ENCODE measurements at regions not wholly inside any gene's neighbourhood (a gene's known extent, or its start where the extent isn't known, plus 50 kb on each side); places are given as distances from the start of the nearest gene placed in this dataset.
"Not testable (repeated sequence)": the region's sequence is repeated elsewhere in the genome, so short reads cannot be mapped to it uniquely, and the experiment has no call there.

DNA sequence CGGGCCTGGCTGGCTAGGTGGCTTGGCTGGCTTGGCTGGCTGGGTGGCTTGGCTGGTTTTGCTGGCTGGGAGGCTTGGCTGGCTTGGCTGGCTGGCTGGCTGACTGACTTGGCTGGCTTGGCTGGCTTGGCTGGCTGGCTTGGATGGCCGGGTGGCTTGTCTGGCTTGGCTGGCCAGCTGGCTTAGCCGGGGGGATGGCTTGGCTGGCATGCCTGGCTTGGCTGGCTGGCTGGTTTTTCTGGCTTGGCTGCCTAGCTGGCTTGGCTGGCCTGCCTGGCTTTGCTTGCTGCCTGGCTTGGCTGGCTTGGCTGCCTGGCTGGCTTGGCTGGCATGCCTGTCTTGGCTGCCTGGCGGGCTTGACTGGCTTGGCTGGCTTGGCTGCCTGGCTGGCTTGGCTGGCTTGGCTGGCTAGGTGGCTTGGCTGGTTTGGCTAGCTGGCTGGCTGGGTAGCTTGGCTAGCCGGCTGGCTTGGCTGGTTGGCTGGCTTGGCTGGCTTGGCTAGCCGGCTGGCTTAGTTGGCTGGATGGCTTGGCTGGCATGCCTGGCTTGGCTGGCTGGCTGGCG is 2829.6 kb downstream of the RPIA start:
- TF ChIP-seq, protein P1, sequence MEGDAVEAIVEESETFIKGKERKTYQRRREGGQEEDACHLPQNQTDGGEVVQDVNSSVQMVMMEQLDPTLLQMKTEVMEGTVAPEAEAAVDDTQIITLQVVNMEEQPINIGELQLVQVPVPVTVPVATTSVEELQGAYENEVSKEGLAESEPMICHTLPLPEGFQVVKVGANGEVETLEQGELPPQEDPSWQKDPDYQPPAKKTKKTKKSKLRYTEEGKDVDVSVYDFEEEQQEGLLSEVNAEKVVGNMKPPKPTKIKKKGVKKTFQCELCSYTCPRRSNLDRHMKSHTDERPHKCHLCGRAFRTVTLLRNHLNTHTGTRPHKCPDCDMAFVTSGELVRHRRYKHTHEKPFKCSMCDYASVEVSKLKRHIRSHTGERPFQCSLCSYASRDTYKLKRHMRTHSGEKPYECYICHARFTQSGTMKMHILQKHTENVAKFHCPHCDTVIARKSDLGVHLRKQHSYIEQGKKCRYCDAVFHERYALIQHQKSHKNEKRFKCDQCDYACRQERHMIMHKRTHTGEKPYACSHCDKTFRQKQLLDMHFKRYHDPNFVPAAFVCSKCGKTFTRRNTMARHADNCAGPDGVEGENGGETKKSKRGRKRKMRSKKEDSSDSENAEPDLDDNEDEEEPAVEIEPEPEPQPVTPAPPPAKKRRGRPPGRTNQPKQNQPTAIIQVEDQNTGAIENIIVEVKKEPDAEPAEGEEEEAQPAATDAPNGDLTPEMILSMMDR (IDR thresholded peaks at IDR 0.05): not testable (repeated sequence)
- TF ChIP-seq, protein P2, sequence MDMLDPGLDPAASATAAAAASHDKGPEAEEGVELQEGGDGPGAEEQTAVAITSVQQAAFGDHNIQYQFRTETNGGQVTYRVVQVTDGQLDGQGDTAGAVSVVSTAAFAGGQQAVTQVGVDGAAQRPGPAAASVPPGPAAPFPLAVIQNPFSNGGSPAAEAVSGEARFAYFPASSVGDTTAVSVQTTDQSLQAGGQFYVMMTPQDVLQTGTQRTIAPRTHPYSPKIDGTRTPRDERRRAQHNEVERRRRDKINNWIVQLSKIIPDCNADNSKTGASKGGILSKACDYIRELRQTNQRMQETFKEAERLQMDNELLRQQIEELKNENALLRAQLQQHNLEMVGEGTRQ (CRISPR knock-in tag; IDR thresholded peaks at IDR 0.05): not testable (repeated sequence)
- TF ChIP-seq GRHL2 (CRISPR knock-in tag; IDR thresholded peaks at IDR 0.05; ENCODE audit: insufficient replicate concordance, severe bottlenecking); JUN (CRISPR knock-in tag; IDR thresholded peaks at IDR 0.05); NFYB (CRISPR knock-in tag; conservative IDR thresholded peaks at IDR 0.05; ENCODE audit: low read depth); ZNF121 (CRISPR knock-in tag; IDR thresholded peaks at IDR 0.05); FOXJ3 (CRISPR knock-in tag; IDR thresholded peaks at IDR 0.05; ENCODE audit: borderline replicate concordance): not testable (repeated sequence)
- TF ChIP-seq, protein P3, sequence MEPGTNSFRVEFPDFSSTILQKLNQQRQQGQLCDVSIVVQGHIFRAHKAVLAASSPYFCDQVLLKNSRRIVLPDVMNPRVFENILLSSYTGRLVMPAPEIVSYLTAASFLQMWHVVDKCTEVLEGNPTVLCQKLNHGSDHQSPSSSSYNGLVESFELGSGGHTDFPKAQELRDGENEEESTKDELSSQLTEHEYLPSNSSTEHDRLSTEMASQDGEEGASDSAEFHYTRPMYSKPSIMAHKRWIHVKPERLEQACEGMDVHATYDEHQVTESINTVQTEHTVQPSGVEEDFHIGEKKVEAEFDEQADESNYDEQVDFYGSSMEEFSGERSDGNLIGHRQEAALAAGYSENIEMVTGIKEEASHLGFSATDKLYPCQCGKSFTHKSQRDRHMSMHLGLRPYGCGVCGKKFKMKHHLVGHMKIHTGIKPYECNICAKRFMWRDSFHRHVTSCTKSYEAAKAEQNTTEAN (CRISPR knock-in tag; IDR thresholded peaks at IDR 0.05): not testable (repeated sequence)
- TF ChIP-seq, protein P4, sequence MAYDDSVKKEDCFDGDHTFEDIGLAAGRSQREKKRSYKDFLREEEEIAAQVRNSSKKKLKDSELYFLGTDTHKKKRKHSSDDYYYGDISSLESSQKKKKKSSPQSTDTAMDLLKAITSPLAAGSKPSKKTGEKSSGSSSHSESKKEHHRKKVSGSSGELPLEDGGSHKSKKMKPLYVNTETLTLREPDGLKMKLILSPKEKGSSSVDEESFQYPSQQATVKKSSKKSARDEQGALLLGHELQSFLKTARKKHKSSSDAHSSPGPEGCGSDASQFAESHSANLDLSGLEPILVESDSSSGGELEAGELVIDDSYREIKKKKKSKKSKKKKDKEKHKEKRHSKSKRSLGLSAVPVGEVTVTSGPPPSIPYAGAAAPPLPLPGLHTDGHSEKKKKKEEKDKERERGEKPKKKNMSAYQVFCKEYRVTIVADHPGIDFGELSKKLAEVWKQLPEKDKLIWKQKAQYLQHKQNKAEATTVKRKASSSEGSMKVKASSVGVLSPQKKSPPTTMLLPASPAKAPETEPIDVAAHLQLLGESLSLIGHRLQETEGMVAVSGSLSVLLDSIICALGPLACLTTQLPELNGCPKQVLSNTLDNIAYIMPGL (CRISPR knock-in tag; IDR thresholded peaks at IDR 0.05): not testable (repeated sequence)
- TF ChIP-seq, protein P5, sequence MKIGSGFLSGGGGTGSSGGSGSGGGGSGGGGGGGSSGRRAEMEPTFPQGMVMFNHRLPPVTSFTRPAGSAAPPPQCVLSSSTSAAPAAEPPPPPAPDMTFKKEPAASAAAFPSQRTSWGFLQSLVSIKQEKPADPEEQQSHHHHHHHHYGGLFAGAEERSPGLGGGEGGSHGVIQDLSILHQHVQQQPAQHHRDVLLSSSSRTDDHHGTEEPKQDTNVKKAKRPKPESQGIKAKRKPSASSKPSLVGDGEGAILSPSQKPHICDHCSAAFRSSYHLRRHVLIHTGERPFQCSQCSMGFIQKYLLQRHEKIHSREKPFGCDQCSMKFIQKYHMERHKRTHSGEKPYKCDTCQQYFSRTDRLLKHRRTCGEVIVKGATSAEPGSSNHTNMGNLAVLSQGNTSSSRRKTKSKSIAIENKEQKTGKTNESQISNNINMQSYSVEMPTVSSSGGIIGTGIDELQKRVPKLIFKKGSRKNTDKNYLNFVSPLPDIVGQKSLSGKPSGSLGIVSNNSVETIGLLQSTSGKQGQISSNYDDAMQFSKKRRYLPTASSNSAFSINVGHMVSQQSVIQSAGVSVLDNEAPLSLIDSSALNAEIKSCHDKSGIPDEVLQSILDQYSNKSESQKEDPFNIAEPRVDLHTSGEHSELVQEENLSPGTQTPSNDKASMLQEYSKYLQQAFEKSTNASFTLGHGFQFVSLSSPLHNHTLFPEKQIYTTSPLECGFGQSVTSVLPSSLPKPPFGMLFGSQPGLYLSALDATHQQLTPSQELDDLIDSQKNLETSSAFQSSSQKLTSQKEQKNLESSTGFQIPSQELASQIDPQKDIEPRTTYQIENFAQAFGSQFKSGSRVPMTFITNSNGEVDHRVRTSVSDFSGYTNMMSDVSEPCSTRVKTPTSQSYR (CRISPR knock-in tag; IDR thresholded peaks at IDR 0.05): not testable (repeated sequence)

Measured in WTC11 (cell line).